Anterior cingulate cortex (tissue), 58 donors: ENCODE measurements at regions not wholly inside any gene's neighbourhood (a gene's known extent, or its start where the extent isn't known, plus 50 kb on each side); places are given as distances from the start of the nearest gene placed in this dataset.
"Not testable (repeated sequence)": the region's sequence is repeated elsewhere in the genome, so short reads cannot be mapped to it uniquely, and the experiment has no call there.

Experiments
- DNase-seq, 58 donors: peaks; one replicate each; lab custom pipeline; 2025; lab: John Stamatoyannopoulos, UW

DNA sequence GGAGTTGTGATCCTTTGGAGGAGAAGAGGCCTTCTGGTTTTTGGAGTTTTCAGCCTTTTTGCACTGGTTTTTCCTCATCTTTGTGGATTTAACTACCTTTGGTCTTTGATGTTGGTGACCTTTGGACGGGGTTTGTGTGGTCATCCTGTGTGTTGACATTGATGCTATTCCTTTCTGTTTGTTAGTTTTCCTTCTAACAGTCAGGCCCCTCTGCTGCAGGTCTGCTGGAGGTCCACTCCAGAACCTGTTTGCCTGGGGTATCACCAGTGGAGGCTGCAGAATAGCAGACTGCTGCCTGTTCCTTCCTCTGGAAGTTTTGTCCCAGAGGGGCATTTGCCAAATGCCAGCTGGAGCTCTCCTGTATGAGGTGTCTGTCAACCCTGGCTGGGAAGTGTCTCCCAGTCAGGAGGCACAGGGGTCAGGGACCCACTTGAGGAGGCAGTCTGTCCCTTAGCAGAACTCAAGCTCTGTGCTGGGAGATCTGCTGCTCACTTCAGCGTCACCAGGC, 149.4 kb upstream of the G2E3 start:
- DNase-seq: not testable (repeated sequence)

DNA sequence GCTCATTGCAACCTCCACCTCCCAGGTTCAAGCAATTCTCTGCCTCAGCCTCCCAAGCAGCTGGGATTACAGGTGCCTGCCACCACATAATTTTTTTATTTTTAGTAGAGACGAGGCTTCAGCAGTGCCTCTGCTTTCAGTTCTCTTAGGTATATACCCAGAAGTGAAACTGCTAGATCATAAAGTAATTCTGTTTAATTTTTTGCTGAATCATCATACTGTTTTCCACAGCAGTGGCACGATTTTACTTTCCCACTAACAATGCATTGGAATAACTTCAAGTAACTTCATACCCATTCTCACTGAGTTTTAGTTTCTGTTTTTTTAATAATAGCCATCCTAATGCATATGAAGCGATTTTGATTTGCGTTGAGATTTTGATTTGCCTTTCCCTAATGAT, 148.0 kb upstream of the G2E3 start:
- no peak for DNase-seq

DNA sequence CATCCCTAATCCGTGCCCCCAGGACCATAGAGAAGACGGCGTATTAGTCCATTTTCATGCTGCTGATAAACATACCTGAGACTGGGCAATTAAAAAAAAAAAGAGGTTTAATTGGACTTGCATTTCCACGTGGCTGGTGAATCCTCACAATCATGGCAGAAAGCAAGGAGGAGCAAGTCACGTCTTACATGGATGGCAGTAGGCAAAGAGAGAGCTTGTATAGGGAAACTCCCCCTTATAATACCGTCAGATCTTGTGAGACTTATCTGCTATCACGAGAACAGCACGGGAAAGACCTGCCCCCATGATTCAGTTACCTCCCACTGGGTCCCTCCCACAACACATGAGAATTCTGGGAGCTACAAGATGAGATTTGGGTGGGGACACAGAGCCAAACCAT, 145.8 kb upstream of the G2E3 start:
- DNase-seq: not testable (repeated sequence)

DNA sequence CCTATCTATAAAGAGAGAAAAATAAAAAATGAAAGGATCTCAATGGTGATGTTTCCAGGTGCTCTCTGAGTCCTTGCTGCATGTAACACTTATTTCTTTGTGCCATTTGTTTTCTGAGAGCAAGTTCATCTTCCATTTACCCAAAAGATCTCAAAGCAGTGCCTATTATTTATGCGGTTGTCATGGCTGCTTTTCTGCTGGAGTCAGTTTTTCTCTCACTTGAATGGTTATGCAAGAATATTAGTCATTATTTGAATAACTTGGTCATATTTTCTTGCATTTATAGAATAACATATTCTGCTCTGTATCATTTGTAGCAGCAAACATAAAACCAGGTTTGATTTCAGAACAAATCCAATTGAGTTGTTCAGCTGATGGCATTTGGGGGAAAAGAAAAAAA, 141.8 kb upstream of the G2E3 start:
- DNase-seq: no peak

DNA sequence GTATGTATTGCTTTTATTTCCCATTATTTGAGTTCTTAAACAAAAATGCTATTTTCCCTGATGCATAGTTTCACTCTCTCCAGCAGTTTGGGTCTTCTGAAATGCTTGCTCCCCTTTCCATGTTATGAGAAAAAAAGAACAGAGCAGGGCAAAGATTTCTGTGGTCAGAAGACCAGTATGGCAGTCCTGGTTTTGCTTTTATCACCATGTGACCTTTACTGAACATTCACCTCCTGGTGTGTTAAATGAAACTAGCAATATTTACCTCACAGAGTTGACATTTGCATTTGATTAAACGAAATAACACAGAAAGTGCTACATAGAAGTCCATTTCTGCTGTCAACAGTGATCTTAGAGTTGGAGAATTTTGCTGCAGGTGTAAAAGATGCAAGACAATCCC, 141.0 kb upstream of the G2E3 start:
- no peak for DNase-seq

DNA sequence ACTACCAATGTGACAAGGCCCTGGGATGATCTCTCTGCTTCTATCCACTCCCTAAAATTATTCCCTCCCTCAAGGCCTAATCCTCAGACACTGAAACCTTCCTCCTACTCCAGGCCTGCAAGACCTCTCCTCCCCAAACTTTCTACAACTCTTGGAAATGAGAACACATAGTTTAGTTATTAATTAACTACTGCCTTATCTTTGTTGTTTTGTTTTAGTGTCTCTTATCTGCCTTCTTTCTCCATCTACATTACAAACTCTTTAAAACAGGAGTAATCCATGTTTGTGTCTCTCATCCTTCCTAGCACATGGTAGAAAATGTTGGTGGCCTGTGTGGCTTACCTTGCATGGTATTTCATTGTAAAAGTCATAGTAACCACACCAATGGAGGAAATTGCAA, 139.9 kb upstream of the G2E3 start:
- no peak for DNase-seq

DNA sequence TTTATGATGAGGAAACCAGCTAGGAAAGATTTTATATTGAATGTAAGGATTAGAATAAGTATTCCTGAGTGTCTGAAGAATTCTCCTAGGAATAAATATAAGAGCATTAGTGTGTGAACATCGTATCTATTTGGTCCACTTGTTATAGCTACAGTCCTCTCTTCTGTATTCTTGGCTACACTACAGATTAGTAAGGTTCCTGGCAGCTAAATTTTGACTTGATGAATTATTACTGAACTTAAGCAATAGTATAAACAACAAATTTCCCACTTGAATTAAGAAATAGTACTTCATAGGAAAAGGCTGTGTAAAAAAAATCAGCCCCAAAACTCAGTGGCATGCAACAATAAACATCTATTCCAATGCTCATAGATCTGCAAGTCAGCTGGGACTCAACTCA, 138.4 kb upstream of the G2E3 start:
- DNase-seq: no peak

DNA sequence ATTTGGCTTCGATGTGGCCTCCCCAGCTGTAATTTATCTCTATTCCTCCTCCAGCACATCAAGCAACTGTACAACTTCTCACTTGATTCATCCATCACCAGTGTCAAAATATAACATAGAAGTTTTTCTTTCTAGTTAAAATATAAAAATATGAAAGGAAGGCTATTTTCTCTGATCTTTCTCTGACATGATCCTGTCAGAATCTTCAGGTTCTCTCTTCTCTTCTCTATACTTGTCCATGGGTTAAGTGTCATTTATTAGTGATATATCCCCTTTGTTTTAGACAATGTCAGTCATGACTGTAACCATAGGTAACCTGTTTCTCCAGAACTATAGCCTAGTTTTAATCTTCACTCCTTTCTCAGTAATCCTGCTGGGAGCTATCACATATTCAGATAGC, 132.5 kb upstream of the G2E3 start:
- no peak for DNase-seq

DNA sequence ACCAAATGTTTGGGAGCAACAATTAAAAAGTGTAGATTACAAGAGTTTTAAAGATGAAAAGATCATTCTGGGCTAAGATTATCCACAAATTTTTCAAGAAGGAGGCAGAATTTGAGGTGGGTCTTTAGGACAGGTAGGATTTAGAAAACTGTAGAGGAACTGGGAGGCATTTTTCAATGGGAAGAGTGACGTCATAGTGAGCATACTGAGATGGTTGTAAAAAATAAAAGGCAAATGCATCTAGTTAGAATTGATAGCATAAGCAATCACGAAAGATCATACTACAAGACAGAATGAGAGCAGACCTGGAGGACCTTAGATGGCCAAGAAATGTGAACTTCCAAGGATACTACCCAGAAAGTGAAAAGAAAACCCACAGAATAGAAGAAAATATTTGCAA, 131.6 kb upstream of the G2E3 start:
- no peak for DNase-seq

DNA sequence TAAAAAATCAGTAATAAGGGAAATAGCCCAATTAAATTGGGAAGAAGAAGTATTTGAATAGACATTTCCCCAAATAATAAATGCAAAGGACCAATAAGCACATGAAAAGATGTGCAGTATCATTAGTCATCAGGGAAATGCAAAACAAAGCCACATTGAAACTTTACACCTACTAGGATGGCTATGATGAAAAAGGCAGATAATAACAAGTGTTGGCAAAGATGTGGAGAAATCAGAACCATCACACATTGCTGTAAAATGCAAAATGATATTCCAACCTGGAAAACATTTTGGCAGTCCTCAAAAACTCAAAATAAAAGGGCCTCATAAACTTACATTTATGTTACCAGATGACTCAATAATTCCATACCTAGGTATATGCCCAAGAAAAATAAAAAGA, 131.1 kb upstream of the G2E3 start:
- no peak for DNase-seq

DNA sequence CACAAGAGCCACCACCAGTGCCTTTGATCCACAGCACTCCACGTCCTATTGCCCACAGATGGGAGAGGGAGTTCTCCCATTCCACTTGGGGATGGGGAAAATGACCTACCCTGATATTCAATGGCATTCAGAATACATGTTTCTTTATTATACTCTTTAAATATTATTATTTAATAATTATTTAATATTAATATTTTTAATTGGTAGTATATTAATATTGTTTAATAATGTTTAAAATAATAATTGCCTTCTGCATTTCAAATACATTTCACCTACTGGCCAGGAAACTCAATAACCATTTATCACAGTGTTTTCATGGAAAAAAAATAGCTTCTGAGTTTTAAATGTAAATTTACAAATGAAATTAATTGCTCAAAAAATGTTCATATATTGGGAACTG, 127.4 kb upstream of the G2E3 start:
- DNase-seq: no peak

DNA sequence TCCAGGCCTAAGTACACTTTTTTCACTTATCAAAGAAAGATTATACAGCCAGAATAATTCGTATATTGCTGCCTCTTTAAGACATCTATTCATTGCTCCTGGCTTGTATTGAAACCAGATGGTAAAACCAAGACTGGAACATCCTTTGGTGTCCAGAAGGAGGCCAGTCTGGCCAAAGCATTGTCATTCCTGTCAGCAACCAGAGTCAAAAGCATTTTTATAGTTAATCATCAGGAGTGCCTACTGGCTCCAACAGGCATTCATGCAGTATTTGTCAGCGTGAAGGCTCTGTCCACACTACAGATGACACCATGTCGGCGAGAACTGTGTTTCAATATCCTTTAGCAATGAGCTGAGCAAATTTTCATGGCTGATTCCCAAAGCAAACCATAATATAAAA, 118.0 kb upstream of the G2E3 start:
- no peak for DNase-seq

DNA sequence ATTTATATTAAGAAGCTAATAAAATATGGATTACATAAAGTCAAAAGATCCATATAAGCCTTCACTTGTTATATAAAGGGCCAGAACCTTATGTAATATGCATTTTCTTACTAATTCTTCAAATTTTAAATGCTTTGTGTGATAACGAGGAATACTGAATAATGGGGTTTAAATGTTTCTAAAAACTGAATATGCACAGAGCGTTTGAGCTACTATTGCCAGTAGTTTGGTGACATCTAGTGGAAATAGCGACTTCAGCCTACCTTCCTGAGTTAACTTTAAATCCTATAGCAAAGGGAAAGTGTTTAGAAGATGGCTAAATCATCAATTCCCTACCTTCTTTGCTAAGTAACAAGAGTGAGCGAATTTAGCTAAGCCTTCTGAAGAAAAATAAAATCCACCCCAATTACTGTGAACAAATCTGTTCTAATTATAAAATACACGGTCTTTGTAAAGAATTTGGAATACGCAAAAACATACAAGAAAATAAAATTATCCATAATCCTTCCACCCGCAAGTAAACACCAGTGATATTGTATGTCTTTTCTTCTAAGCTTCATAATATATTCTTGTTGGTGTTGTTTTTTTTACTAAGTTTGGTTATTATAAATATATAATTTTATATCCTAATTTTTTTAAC, 115.5 kb upstream of the G2E3 start:
- DNase-seq: peak in 2 of 58 donors; percentile 9 to 53

DNA sequence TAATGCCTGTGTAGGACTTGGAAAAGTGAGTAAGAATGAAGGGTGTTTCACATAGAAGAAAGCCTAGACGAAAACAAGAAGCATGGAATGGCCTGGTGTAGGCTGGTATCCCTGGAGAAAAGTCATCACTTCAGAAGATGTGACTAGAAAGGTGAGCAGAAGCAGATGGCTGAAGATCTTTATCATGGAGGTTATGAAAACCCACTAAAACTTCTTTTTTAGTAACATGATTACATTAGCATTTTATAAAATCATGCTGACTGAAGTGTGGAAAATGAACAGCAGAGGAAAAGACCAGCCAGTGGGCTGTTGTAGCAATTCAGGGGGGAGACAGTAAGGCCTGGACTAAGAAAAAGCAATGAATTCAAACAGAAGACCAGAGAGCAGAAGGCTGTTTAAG, 114.5 kb upstream of the G2E3 start:
- DNase-seq: no peak

DNA sequence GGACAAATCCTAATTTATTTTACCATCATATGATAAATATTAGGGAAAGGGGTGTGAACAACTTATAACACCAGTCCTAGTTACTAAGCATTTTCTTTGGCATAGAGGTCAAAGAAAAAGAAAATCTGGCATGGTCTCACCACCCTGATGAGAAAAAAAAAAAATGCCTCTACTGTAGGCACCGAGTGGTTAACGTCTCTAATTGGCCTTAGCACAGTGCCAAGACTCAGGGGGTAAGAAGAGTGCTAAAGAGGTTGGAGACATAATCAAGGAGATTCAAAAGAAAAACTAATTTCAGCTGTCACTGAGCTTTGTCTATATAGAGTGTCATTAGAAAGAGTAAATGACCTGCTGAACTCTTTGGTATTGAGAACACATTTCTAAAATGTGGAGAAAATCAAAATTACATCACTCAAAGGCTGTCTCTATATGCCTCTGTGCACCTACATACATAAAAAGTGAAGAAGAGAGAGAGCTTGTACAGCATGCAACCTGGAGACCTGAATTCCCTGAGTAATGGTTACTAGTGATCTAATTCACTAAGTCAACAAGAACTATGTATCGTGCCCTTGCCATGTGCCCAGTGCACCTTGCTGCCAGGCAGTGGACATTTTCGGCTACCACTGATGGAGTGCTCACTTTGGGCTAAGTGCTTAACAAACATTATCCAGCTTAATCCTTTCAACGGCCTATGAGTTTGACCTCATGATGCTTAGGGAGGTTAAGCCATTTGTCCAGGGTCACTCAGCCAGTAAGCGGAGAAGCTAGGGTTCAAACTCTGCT, 113.8 kb upstream of the G2E3 start:
- DNase-seq: no peak

DNA sequence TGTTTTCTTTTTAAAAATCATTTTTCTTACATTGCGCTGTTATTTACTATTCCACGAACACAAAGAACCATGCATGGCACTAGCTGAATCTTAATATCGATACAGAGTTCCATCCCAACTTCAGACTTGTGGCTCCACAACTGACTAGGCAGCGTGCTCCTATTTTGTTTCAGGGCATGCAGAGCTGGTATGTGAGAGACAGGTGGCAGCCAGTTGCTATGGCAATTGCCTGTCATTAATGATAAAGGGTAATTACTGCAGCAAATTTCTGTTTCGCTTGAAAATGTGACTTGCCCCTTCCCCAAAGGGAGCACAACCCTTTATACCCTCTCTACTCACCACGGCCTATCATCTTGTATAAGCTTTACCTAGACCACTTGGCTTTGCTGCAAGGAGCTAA, 113.1 kb upstream of the G2E3 start:
- DNase-seq: peak in 1 of 58 donors; percentile 17

DNA sequence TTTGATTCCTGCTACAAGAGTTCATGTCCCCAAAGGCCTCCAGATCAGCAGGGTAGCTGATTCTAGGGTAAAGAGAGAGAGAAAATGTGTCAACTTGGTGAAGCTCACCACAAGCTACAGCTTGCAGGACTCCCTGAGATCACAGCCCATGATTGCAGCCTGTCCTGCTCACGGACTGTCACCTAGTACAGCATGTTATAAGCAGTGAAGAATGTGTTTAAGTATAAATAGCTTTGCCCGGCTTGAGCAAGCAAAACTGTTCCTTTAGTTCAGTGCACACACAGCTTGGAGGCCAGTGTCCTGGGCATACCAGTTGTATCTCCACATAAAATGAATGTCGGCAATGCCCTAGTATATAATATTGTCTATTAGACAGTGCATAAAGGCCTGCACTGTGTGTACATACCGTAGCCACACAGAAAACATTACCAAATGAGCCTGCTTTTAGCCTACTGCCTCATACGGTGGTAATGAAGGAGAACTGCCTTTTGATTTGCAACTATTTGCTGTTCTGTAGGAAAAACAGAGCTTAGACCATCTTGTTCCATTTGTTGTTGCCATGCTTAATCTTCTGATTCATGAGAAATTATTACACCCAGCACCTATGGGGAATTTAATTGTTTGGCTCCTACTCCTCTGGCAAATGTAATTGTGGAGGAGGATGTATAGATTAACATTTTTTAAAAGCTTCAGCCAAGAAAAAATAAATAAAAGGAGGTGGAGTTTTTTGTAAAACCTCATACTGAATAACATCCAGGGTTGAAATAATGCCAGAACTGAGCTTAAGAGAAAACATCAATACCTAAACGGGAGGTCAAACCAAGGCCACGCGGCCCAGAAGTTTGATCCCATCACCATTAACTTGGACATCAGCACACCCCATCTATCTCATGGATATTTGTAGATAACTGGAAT, 108.1 kb upstream of the G2E3 start:
- DNase-seq: peak in 3 of 58 donors; percentile 2 to 28 (median 17)

DNA sequence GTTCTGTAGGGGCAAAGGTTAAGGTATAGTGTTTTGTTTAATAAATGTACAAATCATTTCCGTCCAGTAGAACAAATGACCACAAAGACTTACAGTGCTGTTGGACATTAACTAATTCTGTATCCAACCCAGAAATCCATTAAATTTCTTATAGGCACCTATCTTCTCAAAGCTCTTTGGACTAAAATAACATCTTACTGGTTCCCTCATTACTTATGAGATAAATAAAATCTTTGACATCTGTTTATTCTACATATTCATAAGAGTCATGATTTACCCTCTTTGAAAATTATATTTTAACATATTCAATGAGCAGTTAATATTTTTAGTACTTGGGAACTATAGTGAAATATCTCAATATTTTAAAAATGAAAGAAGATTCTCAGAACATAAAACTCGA, 102.7 kb upstream of the G2E3 start:
- no peak for DNase-seq

DNA sequence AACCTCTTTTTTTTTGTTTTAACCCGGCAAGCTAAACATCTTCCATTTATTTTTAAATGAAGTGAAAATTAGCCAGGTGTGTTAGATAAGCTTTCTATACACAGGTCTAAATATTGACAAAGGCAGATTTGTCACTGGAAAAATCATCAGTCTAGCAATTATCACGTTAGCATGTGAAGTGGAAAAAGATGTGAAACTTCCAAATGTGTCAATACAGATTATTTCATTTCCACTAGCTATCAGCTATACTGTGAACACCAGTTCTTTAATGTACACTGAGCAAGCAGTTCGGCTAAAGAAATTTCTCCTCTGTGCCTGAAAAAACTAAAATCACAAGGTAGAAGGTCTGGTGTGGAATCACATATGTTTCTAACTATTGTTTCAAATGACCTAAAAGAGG, 96.6 kb upstream of the G2E3 start:
- DNase-seq: no peak

DNA sequence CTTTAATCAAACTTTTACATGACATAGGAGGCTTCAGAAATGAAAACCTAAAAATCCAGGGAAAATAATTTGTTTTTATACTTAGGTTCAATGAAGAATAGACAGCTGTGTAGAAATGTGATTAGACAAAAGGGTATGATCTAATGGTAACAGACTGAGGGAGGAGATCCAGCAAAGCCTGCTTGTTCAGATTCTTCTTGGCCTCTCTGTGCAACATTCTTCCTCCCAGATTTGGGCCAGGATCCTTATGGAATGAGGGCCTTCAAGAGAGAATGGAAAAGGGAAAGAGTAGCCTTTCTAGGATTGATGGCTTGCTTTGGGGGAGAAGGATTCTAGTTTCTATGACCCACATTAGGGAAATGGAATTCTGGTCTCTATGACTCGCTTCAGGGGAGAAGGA, 94.5 kb upstream of the G2E3 start:
- no peak for DNase-seq

DNA sequence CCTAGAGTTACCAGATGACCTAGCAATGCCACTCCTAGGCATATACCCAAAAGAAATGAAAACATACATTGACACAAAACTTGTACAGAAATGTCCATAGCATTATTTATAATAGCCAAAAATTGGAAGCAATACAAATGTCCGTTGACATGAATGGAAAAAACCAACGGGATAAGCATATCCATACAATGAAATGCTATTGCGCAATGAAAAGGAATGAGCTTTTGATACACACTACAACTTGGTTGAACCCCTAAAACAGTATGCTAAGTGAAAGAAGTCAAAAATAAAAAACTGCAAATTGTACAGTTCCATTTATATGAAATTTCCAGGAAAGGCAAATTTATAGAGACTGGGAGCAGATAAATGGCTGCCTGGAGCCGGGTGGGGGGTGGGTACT, 90.6 kb upstream of the G2E3 start:
- DNase-seq: no peak
